ENCODE measurements at regions not wholly inside any gene's neighbourhood (a gene's known extent, or its start where the extent isn't known, plus 50 kb on each side); places are given as distances from the start of the nearest gene placed in this dataset.

DNA sequence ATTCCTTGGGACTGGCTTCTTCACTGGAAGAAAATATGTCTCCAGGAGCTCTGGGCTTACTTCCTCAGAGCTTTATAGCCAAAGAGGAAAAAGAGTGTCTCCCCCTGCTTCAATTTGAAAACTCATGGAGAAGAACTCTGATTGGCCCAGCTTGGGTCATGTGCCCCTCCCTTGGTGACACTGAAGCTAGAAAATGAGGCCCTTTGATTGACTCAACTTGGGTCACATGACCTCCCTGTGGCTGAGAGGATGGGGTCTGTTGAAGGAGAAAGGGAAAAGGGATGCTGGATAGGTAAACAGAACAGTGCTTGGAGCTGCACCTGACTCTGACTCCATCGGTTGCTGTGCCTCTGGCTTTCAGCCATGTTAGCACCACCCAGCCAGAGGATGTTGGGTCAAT is 70.6 kb upstream of the KSR1 start:
- DNase-seq (ENCODE audit: low spot score in 2 of 2): no peak
- Mint-ChIP-seq H3K36me3 (no peaks in the 10 kb centered on the region), H3K9me3 (no peaks in the 10 kb centered on the region), H3K27ac (no peak overlapping the region)
- ATAC-seq: no peak

- no peaks in the 10 kb centered on the region for H3K36me3 Mint-ChIP-seq
- no peak for ATAC-seq
- DNase-seq (ENCODE audit: low spot score in 2 of 2): no peak
- H3K27ac Mint-ChIP-seq: no peak overlapping the region
- H3K9me3 Mint-ChIP-seq: no peaks in the 10 kb centered on the region
These were observed 69.8 kb upstream of the KSR1 start for GRCh38 chr17:27386206-27387075.

GRCh38 chr17:27389542-27390140 is 66.6 kb upstream of the KSR1 start:
- ATAC-seq: no peak
- Mint-ChIP-seq H3K9me3 (peaks cover 0 to under 1% of the 10 kb centered on the region in 2 donors), H3K27ac (peak overlapping the region; percentile 28 to 78), H3K36me3 (no peaks in the 10 kb centered on the region)
- DNase-seq (ENCODE audit: low spot score in 2 of 2): no peak

- Mint-ChIP-seq H3K36me3 (no peaks in the 10 kb centered on the region), H3K9me3 (peaks cover 0 to 6% of the 10 kb centered on the region in 2 donors), H3K27ac (no peak overlapping the region)
- ATAC-seq (no peak), DNase-seq (ENCODE audit: low spot score in 2 of 2) (no peak)
These were observed 65.7 kb upstream of the KSR1 start for GRCh38 chr17:27390540-27390939.

- Mint-ChIP-seq H3K9me3 (peaks cover 0 to 6% of the 10 kb centered on the region in 2 donors), H3K27ac (no peak overlapping the region), H3K36me3 (no peaks in the 10 kb centered on the region)
- DNase-seq (ENCODE audit: low spot score in 2 of 2): no peak
- ATAC-seq: no peak
These were observed 64.8 kb upstream of the KSR1 start for GRCh38 chr17:27391427-27391826.

- Mint-ChIP-seq H3K36me3 (no peaks in the 10 kb centered on the region), H3K9me3 (peaks cover 0 to 10% of the 10 kb centered on the region in 2 donors), H3K27ac (no peak overlapping the region)
- no peak for ATAC-seq
- DNase-seq (ENCODE audit: low spot score in 2 of 2): no peak
These were observed 60.2 kb upstream of the KSR1 start for GRCh38 chr17:27396045-27396444.

DNA sequence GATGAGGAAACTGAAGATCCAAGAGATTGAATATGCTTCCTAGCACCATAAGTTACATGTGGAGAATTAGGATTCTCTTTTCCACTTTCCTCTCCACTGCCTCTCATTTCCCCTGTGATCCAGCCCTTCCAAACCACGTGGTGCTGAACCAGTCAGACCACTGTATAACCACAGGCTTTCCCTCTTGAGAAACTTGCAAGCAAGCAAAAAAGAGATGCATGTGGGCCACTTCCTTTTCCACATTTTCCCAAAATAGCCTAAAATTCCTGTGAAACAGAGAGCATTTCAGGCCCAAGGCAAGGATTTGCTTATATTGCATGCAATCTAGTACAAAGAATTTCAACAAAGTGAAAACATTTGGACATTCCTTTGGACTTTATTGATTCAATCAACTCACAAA is 59.3 kb upstream of the KSR1 start:
- no peak for DNase-seq (ENCODE audit: low spot score in 2 of 2)
- Mint-ChIP-seq H3K9me3 (peaks cover 0 to 10% of the 10 kb centered on the region in 2 donors), H3K36me3 (no peaks in the 10 kb centered on the region), H3K27ac (no peak overlapping the region)
- no peak for ATAC-seq

GRCh38 chr17:27398691-27399090 is 57.6 kb upstream of the KSR1 start:
- Mint-ChIP-seq H3K36me3 (no peaks in the 10 kb centered on the region), H3K27ac (no peak overlapping the region), H3K9me3 (peaks cover 0 to 10% of the 10 kb centered on the region in 2 donors)
- no peak for DNase-seq (ENCODE audit: low spot score in 2 of 2)
- no peak for ATAC-seq

DNA sequence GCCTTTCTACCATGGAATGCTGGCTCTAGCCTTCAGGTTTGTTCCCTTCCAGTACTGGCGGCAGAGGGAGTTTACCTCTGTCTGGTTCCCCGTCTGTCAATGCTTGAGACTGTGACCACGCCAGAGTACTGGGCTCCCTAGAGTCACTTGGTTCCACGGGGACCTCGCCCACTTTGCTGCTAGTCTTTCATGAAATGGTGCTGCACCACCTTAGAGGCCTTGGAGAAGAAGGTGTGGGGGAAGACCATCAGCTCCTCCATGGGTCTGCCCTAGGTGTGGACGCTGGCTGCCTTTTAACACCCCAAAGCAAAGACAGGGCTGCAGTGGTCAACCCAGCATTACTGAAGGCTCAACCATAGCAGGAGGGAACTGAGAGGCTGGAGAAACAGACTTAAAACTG is 55.3 kb upstream of the KSR1 start:
- Mint-ChIP-seq H3K9me3 (peaks cover 0 to 4% of the 10 kb centered on the region in 2 donors), H3K36me3 (no peaks in the 10 kb centered on the region), H3K27ac (no peak overlapping the region)
- no peak for DNase-seq (ENCODE audit: low spot score in 2 of 2)
- no peak for ATAC-seq

DNA sequence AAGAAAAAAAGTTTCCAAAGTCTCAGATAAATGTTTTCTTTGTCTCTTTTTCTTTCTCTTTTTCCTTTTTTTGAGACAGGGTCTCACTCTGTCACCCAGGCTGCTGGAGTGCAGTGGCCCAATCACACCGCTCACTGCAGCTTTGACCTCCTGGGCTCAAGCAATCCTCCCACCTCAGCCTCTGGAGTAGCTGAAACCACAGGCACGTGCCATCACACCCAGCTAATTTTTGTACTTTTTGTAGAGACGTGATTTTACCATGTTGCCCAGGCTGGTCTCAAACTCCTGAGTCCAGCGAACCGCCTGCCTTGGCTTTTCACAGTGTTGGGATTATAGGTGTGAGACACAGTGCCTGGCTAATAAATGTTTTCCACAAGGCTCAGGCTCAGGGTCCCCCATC is 53.3 kb upstream of the KSR1 start:
- Mint-ChIP-seq H3K27ac (peak overlapping the region in 1 of 2 donors; percentile 77), H3K9me3 (peaks cover 0 to 4% of the 10 kb centered on the region in 2 donors), H3K36me3 (no peaks in the 10 kb centered on the region)
- DNase-seq (ENCODE audit: low spot score in 2 of 2) (no peak), ATAC-seq (no peak)

DNA sequence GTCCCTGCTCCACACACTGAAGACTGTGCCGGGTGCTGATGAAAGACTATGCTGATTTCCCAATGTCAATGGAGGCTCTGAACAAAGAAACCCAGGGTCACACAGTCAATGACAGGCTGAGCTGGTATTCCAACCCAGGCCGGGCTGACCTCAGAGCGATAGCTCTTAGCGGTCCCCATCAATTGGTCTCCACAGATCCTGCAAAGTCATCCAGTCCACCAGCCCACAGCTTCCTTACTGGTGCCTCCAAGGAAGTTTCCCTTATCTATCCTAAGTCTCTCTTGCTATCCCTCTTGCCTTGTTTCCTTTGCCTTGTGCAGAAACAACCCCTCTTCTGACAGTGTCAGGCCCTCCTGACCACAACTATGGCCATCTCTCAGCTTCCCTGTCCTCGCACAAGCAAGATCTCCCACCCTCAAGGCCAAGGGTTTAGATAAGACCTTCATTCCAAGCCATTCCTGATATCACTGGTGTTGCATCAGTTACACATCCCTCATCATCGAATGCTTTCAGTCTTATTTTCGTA is 52.7 kb upstream of the KSR1 start:
- no peak for ATAC-seq
- H3K27ac Mint-ChIP-seq: no peak overlapping the region
- no peak for DNase-seq (ENCODE audit: low spot score in 2 of 2)
- H3K36me3 Mint-ChIP-seq: no peaks in the 10 kb centered on the region
- H3K9me3 Mint-ChIP-seq: peaks cover 0 to 4% of the 10 kb centered on the region in 2 donors

DNA sequence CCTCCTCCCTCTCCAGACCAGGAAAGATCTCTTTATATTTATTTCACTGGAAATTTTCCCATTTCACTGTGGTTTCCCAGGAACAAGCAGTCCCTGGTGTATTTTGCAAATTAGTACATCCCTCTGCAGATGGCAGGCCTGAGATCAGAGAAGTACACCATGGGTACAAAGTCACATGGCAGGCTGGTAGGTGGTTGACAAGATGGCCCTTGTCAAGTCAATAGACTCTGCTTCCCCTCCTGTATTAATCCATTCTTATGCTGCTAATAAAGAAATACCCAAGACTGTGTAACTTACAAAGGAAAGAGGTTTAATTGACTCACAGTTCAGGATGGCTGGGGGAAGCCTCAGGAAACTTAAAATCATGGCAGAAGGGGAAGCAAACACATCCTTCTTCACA is 51.6 kb upstream of the KSR1 start:
- ATAC-seq (no peak), DNase-seq (ENCODE audit: low spot score in 2 of 2) (no peak)
- Mint-ChIP-seq H3K9me3 (peaks cover 0 to under 1% of the 10 kb centered on the region in 2 donors), H3K36me3 (no peaks in the 10 kb centered on the region), H3K27ac (no peak overlapping the region)
